GM19240 (cell line): ENCODE measurements at regions not wholly inside any gene's neighbourhood (a gene's known extent, or its start where the extent isn't known, plus 50 kb on each side); places are given as distances from the start of the nearest gene placed in this dataset.

Experiments
- DNase-seq: peaks from one replicate; pipeline ENCODE4 v3.0.0; 2011; ENCODE audit warnings: low spot score; ENCODE audit not compliant: insufficient read length

GRCh38 chr22:48893288-48894063 is 934.2 kb downstream of the BRD1 start:
- DNase-seq: no peak

- DNase-seq: no peak
Measured at GRCh38 chr22:48892578-48893287, 934.9 kb downstream of the BRD1 start.

GRCh38 chr22:48891688-48892577 is 935.7 kb downstream of the BRD1 start:
- DNase-seq: no peak

GRCh38 chr22:48890693-48891554 is 936.7 kb downstream of the BRD1 start:
- no peak for DNase-seq

- DNase-seq: no peak
Measured at GRCh38 chr22:48889887-48890692, 937.6 kb downstream of the BRD1 start.

- no peak for DNase-seq
Measured at GRCh38 chr22:48889209-48889830, 938.4 kb downstream of the BRD1 start.

- DNase-seq: no peak
Measured at GRCh38 chr22:48888466-48889208, 939.0 kb downstream of the BRD1 start.

DNA sequence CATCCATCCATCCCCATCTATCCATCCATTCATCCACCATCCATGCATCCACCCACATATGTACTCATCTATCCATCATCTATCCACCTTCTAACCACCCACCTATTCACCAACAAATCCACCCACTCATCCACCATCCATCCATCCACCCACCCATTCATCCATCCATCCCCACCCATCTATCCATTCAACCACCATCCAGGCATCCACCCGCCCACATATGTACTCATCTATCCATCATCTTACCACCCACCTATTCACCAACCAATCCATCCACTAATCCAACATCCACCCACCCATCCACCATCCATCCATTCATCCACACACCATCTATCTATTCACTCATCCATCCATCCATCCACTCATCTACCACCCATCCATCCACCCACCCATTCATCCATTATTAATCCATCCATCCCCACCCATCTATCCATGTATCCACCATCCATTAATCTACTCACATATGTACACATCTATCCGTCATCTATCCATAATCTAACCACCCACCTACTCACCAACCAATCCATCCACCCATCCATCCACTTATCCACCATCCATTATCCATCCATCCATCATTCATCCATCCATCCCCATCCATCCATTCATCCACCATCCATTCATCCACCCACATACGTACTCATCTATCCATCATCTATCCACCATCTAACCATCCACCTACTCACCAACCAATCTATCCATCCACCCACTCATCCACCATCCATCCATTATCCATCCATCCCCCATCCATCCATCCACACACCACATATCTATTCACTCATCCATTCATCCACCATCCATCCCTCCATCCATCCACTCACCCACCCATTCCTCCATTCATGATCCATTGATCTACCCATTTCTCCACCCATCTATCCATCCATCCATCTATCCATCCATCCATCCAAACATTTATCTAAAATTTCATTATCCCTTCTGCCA is 940.0 kb downstream of the BRD1 start:
- DNase-seq: no peak

GRCh38 chr22:48886604-48887393 is 940.9 kb downstream of the BRD1 start:
- DNase-seq: no peak

DNA sequence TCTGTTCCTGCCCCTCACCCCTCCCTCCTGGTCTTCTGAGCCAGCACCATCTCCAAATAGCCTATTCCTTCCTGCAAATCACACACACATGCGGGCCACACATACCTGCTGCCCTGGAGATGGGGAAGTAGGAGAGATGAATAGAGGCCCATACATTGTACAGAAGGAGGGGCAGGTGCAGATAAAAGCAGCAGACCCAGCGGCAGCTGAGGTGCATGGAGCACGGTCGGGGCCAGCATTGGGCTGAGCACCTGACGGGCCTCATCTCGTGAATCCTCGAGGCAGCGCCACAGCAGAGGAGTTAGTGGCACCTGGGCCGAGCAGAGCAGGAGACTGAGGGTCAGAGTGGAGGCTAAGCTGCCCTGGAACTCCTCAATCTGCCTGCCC is 941.8 kb downstream of the BRD1 start:
- no peak for DNase-seq

DNA sequence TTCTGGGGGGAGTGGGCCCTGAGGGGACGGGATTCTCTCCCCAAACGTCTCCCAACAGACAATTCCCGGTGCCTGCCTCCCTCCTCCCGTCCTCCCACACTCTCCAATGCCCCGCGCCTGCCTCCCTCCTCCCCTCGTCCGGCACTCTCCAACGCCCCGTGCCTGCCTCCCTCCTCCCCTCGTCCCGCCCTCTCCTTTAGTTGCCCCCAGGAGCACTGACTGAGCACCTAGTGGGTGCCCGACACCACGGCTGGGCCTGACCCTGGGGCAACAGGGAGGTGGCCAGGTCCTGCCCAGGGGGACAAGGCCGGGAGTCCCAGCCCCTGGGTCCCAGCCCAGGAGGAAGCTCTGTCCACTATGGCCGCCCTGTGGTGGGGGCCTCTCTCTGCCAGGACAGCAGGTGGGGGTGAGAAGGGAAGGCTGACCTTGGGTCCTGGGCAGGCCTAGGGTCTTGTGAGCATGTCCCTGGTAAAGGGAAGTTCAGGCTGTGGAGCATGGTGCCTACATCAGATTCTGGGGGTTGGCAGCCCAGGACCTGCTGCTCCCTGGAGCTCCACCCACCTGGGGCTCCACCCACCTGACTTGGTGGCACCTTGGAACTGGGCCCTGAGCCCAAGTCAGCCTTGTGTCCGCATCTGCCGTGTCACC is 942.3 kb downstream of the BRD1 start:
- DNase-seq: no peak

- DNase-seq: no peak
Measured at GRCh38 chr22:48884786-48885185, 942.9 kb downstream of the BRD1 start.

- DNase-seq: no peak
Measured at GRCh38 chr22:48884324-48884723, 943.3 kb downstream of the BRD1 start.

GRCh38 chr22:48883211-48883960 is 944.3 kb downstream of the BRD1 start:
- no peak for DNase-seq

GRCh38 chr22:48882636-48883200 is 945.0 kb downstream of the BRD1 start:
- DNase-seq: no peak
